ENCODE measurements at regions not wholly inside any gene's neighbourhood (a gene's known extent, or its start where the extent isn't known, plus 50 kb on each side); places are given as distances from the start of the nearest gene placed in this dataset.

- TF ChIP-seq CTCF (IDR thresholded peaks at IDR 0.05; ENCODE audit: low read depth, low read length) = no peak
- no peak for DNase-seq (ENCODE audit: low read depth in 2 of 2)
- no peak overlapping the region for H3K4me3 ChIP-seq (replicated peaks in 1 of 2; ENCODE audit: low read depth in 2 of 2, low read length in 2 of 2)
Measured at GRCh38 chr16:6148361-6148760, 1050.8 kb upstream of the EEF2KMT start.

DNA sequence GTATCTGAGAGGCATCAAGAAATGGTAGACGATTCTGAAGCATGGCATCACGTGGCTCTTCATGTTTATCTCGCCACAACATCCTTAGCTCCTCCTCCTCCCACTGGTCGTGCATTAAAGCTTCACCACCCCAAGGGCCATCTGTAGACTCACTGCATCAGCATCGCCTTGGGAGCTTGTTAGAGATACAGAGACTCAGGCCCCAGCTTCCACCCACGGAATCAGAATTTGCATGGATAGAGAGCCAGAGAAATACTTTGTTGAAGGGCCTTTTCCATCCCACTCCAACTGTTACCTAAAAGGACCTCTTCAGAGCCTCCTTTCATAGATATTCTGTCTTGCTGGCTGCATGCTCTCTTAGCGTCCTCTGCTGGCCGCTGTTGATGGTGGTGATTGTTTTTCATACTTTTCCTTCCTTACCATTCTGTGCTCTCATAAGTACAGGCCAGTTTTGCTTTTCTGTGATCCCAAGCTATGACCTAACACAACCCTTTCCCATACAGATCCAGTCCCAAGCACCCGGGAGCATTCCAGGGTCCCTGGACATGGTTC lies 1049.4 kb upstream of the EEF2KMT start:
- no peak overlapping the region for H3K4me3 ChIP-seq (replicated peaks in 1 of 2; ENCODE audit: low read depth in 2 of 2, low read length in 2 of 2)
- no peak for TF ChIP-seq CTCF (IDR thresholded peaks at IDR 0.05; ENCODE audit: low read depth, low read length)
- DNase-seq (ENCODE audit: low read depth in 2 of 2) = no peak

- no peak for TF ChIP-seq CTCF (IDR thresholded peaks at IDR 0.05; ENCODE audit: low read depth, low read length)
- no peak overlapping the region for H3K4me3 ChIP-seq (replicated peaks in 1 of 2; ENCODE audit: low read depth in 2 of 2, low read length in 2 of 2)
- no peak for DNase-seq (ENCODE audit: low read depth in 2 of 2)
Measured at GRCh38 chr16:6146356-6146755, 1048.8 kb upstream of the EEF2KMT start.

GRCh38 chr16:6144463-6144862 lies 1046.9 kb upstream of the EEF2KMT start:
- TF ChIP-seq CTCF (IDR thresholded peaks at IDR 0.05; ENCODE audit: low read depth, low read length) = no peak
- no peak overlapping the region for H3K4me3 ChIP-seq (replicated peaks in 1 of 2; ENCODE audit: low read depth in 2 of 2, low read length in 2 of 2)
- DNase-seq (ENCODE audit: low read depth in 2 of 2) = no peak

- TF ChIP-seq CTCF (IDR thresholded peaks at IDR 0.05; ENCODE audit: low read depth, low read length) = no peak
- H3K4me3 ChIP-seq (replicated peaks in 1 of 2; ENCODE audit: low read depth in 2 of 2, low read length in 2 of 2) = no peak overlapping the region
- DNase-seq (ENCODE audit: low read depth in 2 of 2) = no peak
Measured at GRCh38 chr16:6143020-6143419, 1045.4 kb upstream of the EEF2KMT start.

DNA sequence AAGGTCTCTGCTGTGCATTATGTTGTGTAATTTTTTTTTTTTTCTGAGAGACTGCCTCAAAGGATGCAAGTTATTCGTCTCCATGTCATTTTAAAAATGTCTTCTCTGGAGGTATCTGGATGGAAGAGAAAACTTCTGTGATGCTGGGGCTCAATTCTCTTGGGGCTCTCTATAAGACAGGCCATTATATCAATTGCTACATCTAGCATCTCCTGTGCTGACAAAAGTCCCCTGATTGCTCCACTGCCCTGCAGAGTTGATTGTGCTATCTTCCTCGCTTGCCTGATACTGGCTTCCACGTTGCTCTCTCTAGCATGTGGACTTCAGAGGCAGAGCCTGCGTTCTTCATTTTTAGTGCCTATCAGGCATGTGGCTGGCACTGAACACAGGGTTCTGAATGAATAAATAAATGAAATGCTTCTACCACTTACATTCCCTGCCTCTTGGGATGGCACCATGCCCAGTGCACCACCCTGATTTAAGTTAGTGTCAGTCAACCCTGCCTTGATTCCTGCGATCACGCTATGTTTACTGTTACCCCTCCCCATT lies 1035.5 kb upstream of the EEF2KMT start:
- H3K4me3 ChIP-seq (replicated peaks in 1 of 2; ENCODE audit: low read depth in 2 of 2, low read length in 2 of 2) = no peak overlapping the region
- TF ChIP-seq CTCF (IDR thresholded peaks at IDR 0.05; ENCODE audit: low read depth, low read length) = no peak
- no peak for DNase-seq (ENCODE audit: low read depth in 2 of 2)

GRCh38 chr16:6132121-6132520 lies 1034.5 kb upstream of the EEF2KMT start:
- no peak for TF ChIP-seq CTCF (IDR thresholded peaks at IDR 0.05; ENCODE audit: low read depth, low read length)
- no peak overlapping the region for H3K4me3 ChIP-seq (replicated peaks in 1 of 2; ENCODE audit: low read depth in 2 of 2, low read length in 2 of 2)
- no peak for DNase-seq (ENCODE audit: low read depth in 2 of 2)
